Endodermal cell (in vitro differentiated cells): ENCODE measurements at regions not wholly inside any gene's neighbourhood (a gene's known extent, or its start where the extent isn't known, plus 50 kb on each side); places are given as distances from the start of the nearest gene placed in this dataset.

Experiments
- DNase-seq: peaks from one replicate; pipeline ENCODE4 v3.0.0-alpha.2; 2017
- H3K27ac ChIP-seq: 2 replicates; pipeline ENCODE4 v1.5.1; 2013; ENCODE audit warnings: mild to moderate bottlenecking, low read depth, low read length, moderate library complexity
- H3K27me3 ChIP-seq: 2 replicates; pipeline ENCODE4 v1.6.1; 2013; ENCODE audit warnings: mild to moderate bottlenecking, low read length, moderate library complexity; ENCODE audit not compliant: insufficient read depth, control insufficient read depth, poor library complexity, severe bottlenecking
- H3K36me3 ChIP-seq: 2 replicates; pipeline ENCODE4 v1.7.0; 2013; ENCODE audit warnings: mild to moderate bottlenecking, low read length, moderate library complexity; ENCODE audit not compliant: control insufficient read depth, insufficient read depth
- H3K4me1 ChIP-seq: one replicate; pipeline ENCODE4 v1.7.0; 2013; ENCODE audit warnings: low read length; ENCODE audit not compliant: control insufficient read depth, insufficient read depth
- H3K4me3 ChIP-seq: 2 replicates; pipeline ENCODE4 v1.5.1; 2013; ENCODE audit warnings: mild to moderate bottlenecking, low read length, moderate library complexity
- H3K9ac ChIP-seq: 2 replicates; pipeline ENCODE4 v1.6.1; 2013; ENCODE audit warnings: mild to moderate bottlenecking, low read length, moderate library complexity; ENCODE audit not compliant: poor library complexity, severe bottlenecking; ENCODE audit errors: extremely low read depth
- H3K9me3 ChIP-seq: 2 replicates; pipeline ENCODE4 v1.6.1; 2013; ENCODE audit warnings: mild to moderate bottlenecking, low read length, moderate library complexity; ENCODE audit not compliant: control insufficient read depth
- H3K27ac Mint-ChIP-seq: 2 replicates; pipeline ENCODE4 v1.8.0; 2020; ENCODE audit warnings: mixed read lengths
- H3K27me3 Mint-ChIP-seq: 2 replicates; pipeline ENCODE4 v1.8.0; 2021; ENCODE audit warnings: mild to moderate bottlenecking, mixed read lengths; ENCODE audit not compliant: insufficient read depth
- H3K36me3 Mint-ChIP-seq: 2 replicates; pipeline ENCODE4 v1.8.0; 2020; ENCODE audit warnings: low read depth, mixed read lengths
- H3K4me1 Mint-ChIP-seq: 2 replicates; pipeline ENCODE4 v1.8.0; 2020; ENCODE audit warnings: mixed read lengths
- H3K4me3 Mint-ChIP-seq: 2 replicates; pipeline ENCODE4 v1.8.0; 2020; ENCODE audit warnings: mild to moderate bottlenecking, moderate library complexity, mixed read lengths
- H3K9me3 Mint-ChIP-seq: 2 replicates; pipeline ENCODE4 v1.8.0; 2020; ENCODE audit warnings: mild to moderate bottlenecking, mixed read lengths
- CTCF ChIP-seq: fragments of 200-600 bp; sonication (generic); conservative IDR thresholded peaks from 2 replicates; pipeline ENCODE4 v1.5.0; 2021; ENCODE audit warnings: antibody characterized with exemption, mild to moderate bottlenecking
- WGBS, 2 experiments: methylation state at CpG; one replicate each; pipeline versions ENCODE4 v1.1.5 to v1.1.7; 2013; ENCODE audit warnings: missing lambda C conversion rate in 2 of 2, mixed read lengths in 1 of 2; ENCODE audit not compliant: insufficient coverage in 1 of 2, insufficient read length in 1 of 2; 5-methylcytosine and 5-hydroxymethylcytosine counted together

DNA sequence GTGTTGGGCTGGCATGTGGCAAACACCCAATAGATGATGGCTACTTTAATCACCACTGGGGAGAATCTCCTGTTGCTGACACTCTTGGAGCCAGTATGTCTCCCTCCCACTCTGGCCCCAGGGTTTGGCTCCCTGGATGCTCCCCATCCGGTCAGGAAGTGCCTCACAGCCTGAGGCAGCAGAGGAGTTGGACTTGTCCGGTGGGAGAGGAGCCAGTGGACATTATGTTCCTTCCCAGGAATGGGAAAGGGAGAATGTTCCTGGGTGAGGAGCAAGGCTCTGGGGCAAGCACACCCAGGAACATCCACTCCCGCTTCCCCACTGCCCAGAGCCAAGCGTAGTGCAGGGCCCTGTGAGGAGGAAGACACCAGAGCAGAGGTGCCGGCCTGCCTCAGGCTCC, 84.6 kb upstream of the NAV2 start:
- no peak for DNase-seq
- Histone ChIP-seq H3K27ac (no peak overlapping the region), H3K9me3 (peaks cover 7% of the 10 kb centered on the region), H3K4me3 (no peak overlapping the region), H3K4me1 (no peaks in the 10 kb centered on the region), H3K9ac (no peak overlapping the region), H3K36me3 (no peaks in the 10 kb centered on the region), H3K27me3 (no peaks in the 10 kb centered on the region)
- no peaks in the 10 kb centered on the region for H3K36me3 Mint-ChIP-seq
- H3K4me1 Mint-ChIP-seq, result no peaks in the 10 kb centered on the region
- TF ChIP-seq CTCF, result no peak
- WGBS, 2 experiments, result 90 to 100% methylated on average over 2 to 5 of the region's 5 CpGs
- peaks cover 13% of the 10 kb centered on the region for H3K9me3 Mint-ChIP-seq
- H3K4me3 Mint-ChIP-seq, result no peak overlapping the region
- H3K27ac Mint-ChIP-seq, result no peak overlapping the region
- H3K27me3 Mint-ChIP-seq, result no peaks in the 10 kb centered on the region

DNA sequence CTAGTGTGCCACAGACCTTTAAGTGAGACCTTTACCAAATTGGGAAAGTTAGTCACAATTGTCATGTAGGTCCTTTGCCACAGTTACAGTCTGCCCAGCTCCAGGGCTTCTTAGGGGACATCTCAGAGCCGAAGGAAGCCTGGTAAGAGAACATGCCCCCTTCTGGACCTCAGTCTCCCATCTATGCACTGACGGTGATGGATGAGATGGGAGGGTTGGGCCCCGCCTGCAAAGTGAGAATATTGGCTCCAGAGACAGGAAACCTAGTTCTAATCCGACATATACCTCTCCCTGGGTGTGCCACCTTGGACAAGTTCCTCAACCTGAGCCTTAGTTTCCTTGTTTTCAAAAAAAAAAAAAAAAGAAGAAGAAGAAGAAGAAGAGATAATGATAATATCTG, 85.1 kb upstream of the NAV2 start:
- no peaks in the 10 kb centered on the region for H3K27me3 ChIP-seq
- no peak overlapping the region for H3K4me3 Mint-ChIP-seq
- H3K27ac Mint-ChIP-seq, result no peak overlapping the region
- H3K9me3 ChIP-seq, result peaks cover 7% of the 10 kb centered on the region
- no peak for TF ChIP-seq CTCF
- no peaks in the 10 kb centered on the region for H3K36me3 Mint-ChIP-seq
- H3K4me1 ChIP-seq, result no peaks in the 10 kb centered on the region
- H3K27me3 Mint-ChIP-seq, result no peaks in the 10 kb centered on the region
- H3K36me3 ChIP-seq, result no peaks in the 10 kb centered on the region
- no peaks in the 10 kb centered on the region for H3K4me1 Mint-ChIP-seq
- DNase-seq, result no peak
- H3K4me3 ChIP-seq, result no peak overlapping the region
- 89% methylated on average over 3 of the region's 4 CpGs; no CpG with 5 or more reads in 1 of the 2 experiments for WGBS, 2 experiments
- no peak overlapping the region for H3K9ac ChIP-seq
- H3K9me3 Mint-ChIP-seq, result peaks cover 13% of the 10 kb centered on the region
- H3K27ac ChIP-seq, result no peak overlapping the region

DNA sequence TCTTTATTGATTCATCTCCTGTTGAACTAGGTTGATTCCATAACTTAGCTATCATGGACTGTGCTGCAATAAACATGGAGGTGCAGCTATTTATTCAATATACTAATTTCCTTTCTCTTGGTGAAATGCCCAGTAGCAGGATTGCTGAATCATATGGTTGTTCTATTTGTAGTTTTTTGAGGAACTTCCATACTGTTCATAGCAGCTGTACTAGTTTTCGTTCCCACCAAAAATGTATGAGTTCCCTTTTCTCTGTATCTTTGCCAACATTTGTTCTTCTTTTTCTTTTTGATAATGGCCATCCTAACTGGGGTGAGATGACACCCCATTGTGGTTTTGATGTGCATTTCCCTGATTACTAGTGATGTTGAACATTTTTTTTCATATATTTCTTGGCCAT, 87.2 kb upstream of the NAV2 start:
- no peak overlapping the region for H3K4me3 ChIP-seq
- Mint-ChIP-seq H3K9me3 (peaks cover 13% of the 10 kb centered on the region), H3K36me3 (no peaks in the 10 kb centered on the region), H3K27me3 (peaks cover 7% of the 10 kb centered on the region), H3K27ac (no peak overlapping the region), H3K4me3 (no peak overlapping the region), H3K4me1 (no peaks in the 10 kb centered on the region)
- no peaks in the 10 kb centered on the region for H3K36me3 ChIP-seq
- H3K9me3 ChIP-seq, result peaks cover 7% of the 10 kb centered on the region
- no peak overlapping the region for H3K27ac ChIP-seq
- no peaks in the 10 kb centered on the region for H3K4me1 ChIP-seq
- no peaks in the 10 kb centered on the region for H3K27me3 ChIP-seq
- H3K9ac ChIP-seq, result no peak overlapping the region
- no peak for DNase-seq
- TF ChIP-seq CTCF, result no peak
- 83 to 95% methylated on average over 1 of the region's 1 CpG for WGBS, 2 experiments
